Glutamatergic neuron (in vitro differentiated cells): ENCODE measurements at regions not wholly inside any gene's neighbourhood (a gene's known extent, or its start where the extent isn't known, plus 50 kb on each side); places are given as distances from the start of the nearest gene placed in this dataset.

Experiments
- DNase-seq: peaks from one replicate; pipeline ENCODE4 v3.0.0; 2022
- H3K27ac Mint-ChIP-seq: one replicate; pipeline ENCODE4 v1.8.0; 2020; ENCODE audit warnings: mild to moderate bottlenecking, mixed read lengths, inconsistent platforms; ENCODE audit not compliant: unreplicated experiment
- H3K27me3 Mint-ChIP-seq: one replicate; pipeline ENCODE4 v1.8.0; 2020; ENCODE audit warnings: mild to moderate bottlenecking, moderate library complexity, mixed read lengths, inconsistent platforms; ENCODE audit not compliant: unreplicated experiment
- H3K36me3 Mint-ChIP-seq: one replicate; pipeline ENCODE4 v1.8.0; 2020; ENCODE audit warnings: mild to moderate bottlenecking, mixed read lengths, inconsistent platforms; ENCODE audit not compliant: unreplicated experiment
- H3K4me1 Mint-ChIP-seq: one replicate; pipeline ENCODE4 v1.8.0; 2020; ENCODE audit warnings: mild to moderate bottlenecking, low read depth, mixed read lengths, inconsistent platforms; ENCODE audit not compliant: unreplicated experiment
- H3K4me3 Mint-ChIP-seq: one replicate; pipeline ENCODE4 v1.8.0; 2020; ENCODE audit warnings: mild to moderate bottlenecking, mixed read lengths, inconsistent platforms; ENCODE audit not compliant: unreplicated experiment
- H3K9me3 Mint-ChIP-seq: one replicate; pipeline ENCODE4 v1.8.0; 2020; ENCODE audit warnings: mild to moderate bottlenecking, moderate library complexity, mixed read lengths, inconsistent platforms; ENCODE audit not compliant: unreplicated experiment
- CTCF ChIP-seq: fragments of 200-600 bp; sonication (generic); IDR thresholded peaks from one replicate; pipeline ENCODE4 v1.5.0; 2021; ENCODE audit not compliant: partially characterized antibody, unreplicated experiment

DNA sequence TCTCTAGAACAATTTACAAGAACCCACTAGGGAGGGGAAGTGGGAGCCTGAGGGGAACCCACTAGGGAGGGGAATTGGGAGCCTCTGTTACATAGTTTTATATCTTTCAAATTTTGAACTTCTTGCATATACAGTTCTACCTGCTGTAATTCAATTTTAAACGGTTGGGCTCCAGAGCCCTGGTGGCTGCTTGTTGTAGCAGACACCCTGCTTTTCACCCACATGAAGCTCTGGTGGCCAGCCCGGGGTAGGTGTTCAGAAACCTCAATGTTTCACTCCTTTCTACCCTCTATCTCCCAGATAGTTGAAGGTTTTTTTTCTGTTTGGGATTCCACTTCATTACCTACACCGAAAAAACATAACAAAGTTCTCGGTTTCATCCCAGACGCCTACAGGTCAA is 124.4 kb downstream of the TMEM174 start:
- TF ChIP-seq CTCF: no peak
- Mint-ChIP-seq H3K4me3 (no peak overlapping the region), H3K9me3 (peaks cover 8% of the 10 kb centered on the region), H3K27ac (no peak overlapping the region), H3K36me3 (peaks cover 15% of the 10 kb centered on the region), H3K27me3 (peaks cover 35% of the 10 kb centered on the region), H3K4me1 (peaks cover 16% of the 10 kb centered on the region)
- DNase-seq: no peak

- Mint-ChIP-seq H3K4me1 (peaks cover 13% of the 10 kb centered on the region), H3K27me3 (peaks cover 30% of the 10 kb centered on the region), H3K27ac (no peak overlapping the region), H3K4me3 (no peak overlapping the region), H3K36me3 (peaks cover 15% of the 10 kb centered on the region), H3K9me3 (peaks cover 8% of the 10 kb centered on the region)
- no peak for DNase-seq
- no peak for TF ChIP-seq CTCF
These were observed 123.8 kb downstream of the TMEM174 start for GRCh38 chr5:73296772-73297171.

DNA sequence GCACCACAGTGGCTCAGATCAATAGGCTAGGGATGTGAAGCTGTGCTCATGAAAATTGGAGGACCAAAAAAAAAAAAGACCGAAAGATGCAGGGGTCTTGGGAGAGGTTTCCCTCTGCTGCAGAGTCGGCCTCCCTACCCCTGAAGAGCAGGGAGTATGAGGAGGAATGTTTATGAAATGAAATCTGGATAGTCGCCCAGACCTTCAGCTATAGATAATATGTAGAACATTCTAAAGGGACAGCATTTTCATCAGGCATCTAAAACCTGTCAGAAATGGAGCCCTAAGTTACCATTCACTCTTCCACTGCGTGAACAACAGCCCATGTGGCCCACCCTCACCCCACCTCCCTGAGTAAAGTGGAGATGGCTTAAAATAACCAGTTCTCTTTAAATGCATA is 122.9 kb downstream of the TMEM174 start:
- Mint-ChIP-seq H3K4me1 (peaks cover 13% of the 10 kb centered on the region), H3K27me3 (peaks cover 24% of the 10 kb centered on the region), H3K4me3 (no peak overlapping the region), H3K9me3 (peaks cover 8% of the 10 kb centered on the region), H3K27ac (no peak overlapping the region), H3K36me3 (peaks cover 15% of the 10 kb centered on the region)
- DNase-seq: no peak
- no peak for TF ChIP-seq CTCF

- Mint-ChIP-seq H3K36me3 (peaks cover 11% of the 10 kb centered on the region), H3K4me1 (peaks cover 9% of the 10 kb centered on the region), H3K9me3 (peaks cover 8% of the 10 kb centered on the region), H3K27ac (no peak overlapping the region), H3K27me3 (peaks cover 20% of the 10 kb centered on the region), H3K4me3 (no peak overlapping the region)
- peak; percentile 16 for TF ChIP-seq CTCF
- DNase-seq: no peak
These were observed 122.5 kb downstream of the TMEM174 start for GRCh38 chr5:73295447-73295846.

DNA sequence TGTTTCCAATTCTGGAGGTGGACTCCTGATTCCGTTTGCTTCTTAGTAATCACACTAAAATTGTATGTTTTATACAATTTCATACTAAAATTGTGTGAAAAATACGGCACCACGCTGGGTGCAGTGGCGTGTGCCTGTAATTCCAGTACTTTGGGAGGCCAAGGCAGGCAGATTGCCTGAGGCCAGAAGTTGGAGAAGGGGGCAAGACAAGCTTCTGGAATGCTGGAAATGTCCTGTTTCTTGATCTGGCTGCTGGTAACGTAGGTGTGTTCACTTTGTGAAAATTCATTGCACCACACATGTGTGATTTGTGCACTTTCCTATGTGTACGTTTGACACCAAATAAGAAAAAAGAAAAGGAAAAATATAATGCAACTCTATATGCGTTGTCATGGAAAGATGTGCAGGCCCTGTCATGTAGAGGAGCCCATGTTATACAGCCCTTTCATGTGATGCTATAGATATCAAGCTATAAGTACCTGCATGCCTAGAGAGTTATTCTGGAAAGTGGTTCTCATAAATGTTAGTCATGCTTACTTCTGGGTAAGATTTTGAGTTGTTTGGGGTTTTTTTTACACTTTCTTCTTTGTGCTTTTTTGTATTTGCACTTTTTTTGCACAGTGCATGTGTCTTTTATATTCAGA is 119.9 kb downstream of the TMEM174 start:
- Mint-ChIP-seq H3K4me1 (no peaks in the 10 kb centered on the region), H3K4me3 (no peak overlapping the region), H3K27ac (no peak overlapping the region), H3K9me3 (no peaks in the 10 kb centered on the region), H3K27me3 (peaks cover 10% of the 10 kb centered on the region), H3K36me3 (peaks cover 10% of the 10 kb centered on the region)
- no peak for TF ChIP-seq CTCF
- no peak for DNase-seq
